K562 (cell line): ENCODE measurements at regions not wholly inside any gene's neighbourhood (a gene's known extent, or its start where the extent isn't known, plus 50 kb on each side); places are given as distances from the start of the nearest gene placed in this dataset.

Source experiments
- BRCA1 ChIP-seq, 2 experiments: fragments of 450-650 bp in 1 of 2; sonication (generic) in 1 of 2; formaldehyde crosslinking in 1 of 2; IDR thresholded peaks; 2 replicates each; pipeline versions ENCODE4 v1.5.0 to v1.6.1; 2017 to 2020; ENCODE audit warnings: mild to moderate bottlenecking in 1 of 2, missing genetic modification reagents in 1 of 2
- NEUROD1 ChIP-seq: fragments of 150-350 bp; IDR thresholded peaks from 2 replicates; pipeline ENCODE4 v1.6.1; 2014; ENCODE audit warnings: borderline replicate concordance, low read length, low read depth; ENCODE audit not compliant: partially characterized antibody
- NR2C2 ChIP-seq, 2 experiments: fragments of 200-800 bp in 1 of 2; sonication (Bioruptor generic) in 1 of 2; sonication (generic) in 1 of 2; formaldehyde crosslinking in 1 of 2; IDR thresholded peaks; 2 replicates each; pipeline versions ENCODE4 v1.6.1 to v1.8.0; 2016 to 2022; ENCODE audit warnings: mild to moderate bottlenecking in 1 of 2, missing compliant biosample characterization in 1 of 2, missing genetic modification characterization in 1 of 2, missing genetic modification reagents in 1 of 2
- POLR2A ChIP-seq: fragments of 450-650 bp; conservative IDR thresholded peaks from 2 replicates; pipeline ENCODE4 v1.6.1; 2016
- POLR2G ChIP-seq: fragments of 200-400 bp; formaldehyde crosslinking; IDR thresholded peaks from 2 replicates; pipeline ENCODE4 v1.6.1; 2017; ENCODE audit warnings: low read depth, mild to moderate bottlenecking, antibody characterized with exemption, low read length, moderate library complexity
- SPI1 ChIP-seq: IDR thresholded peaks from 2 replicates; pipeline ENCODE4 v1.6.1; 2011; ENCODE audit warnings: low read depth, low read length, control low read depth, borderline replicate concordance
- ZNF232 ChIP-seq: sonication (generic); formaldehyde crosslinking; IDR thresholded peaks from 2 replicates; pipeline ENCODE4 v1.8.0; 2022; ENCODE audit warnings: mild to moderate bottlenecking, missing genetic modification reagents
- ZNF24 ChIP-seq: fragments of 450-650 bp; IDR thresholded peaks from 2 replicates; pipeline ENCODE4 v1.6.1; 2016
- ZNF3 ChIP-seq: fragments of 250-450 bp; sonication (Bioruptor Pico); IDR thresholded peaks from 2 replicates; pipeline ENCODE4 v1.5.0; 2021; ENCODE audit warnings: mild to moderate bottlenecking, moderate library complexity

DNA sequence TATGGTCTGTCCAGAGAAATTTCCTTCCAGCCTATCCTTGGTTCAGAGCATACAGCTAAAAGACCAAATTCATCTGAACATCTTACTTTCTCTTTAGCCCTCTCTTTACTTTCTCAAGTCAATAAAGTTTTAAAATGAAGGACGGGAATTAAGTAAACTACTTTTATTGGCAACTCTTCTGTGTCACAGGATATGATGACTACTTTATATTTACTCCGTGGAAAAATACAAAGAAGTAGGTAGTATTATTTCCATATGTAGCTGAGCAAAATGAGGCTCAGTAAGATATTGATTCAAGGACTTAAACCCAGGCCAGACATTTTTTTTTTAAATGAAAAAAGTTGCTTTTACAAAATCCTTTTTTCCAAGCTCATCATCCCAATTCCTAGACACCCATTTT is 151.2 kb upstream of the DPYD start:
- no peak for TF ChIP-seq ZNF24
- TF ChIP-seq POLR2G = no peak
- no peak for TF ChIP-seq POLR2A
- TF ChIP-seq NR2C2 (CRISPR knock-in tag; IDR thresholded peaks at IDR 0.05) = no peak
- TF ChIP-seq NR2C2 (tag; IDR thresholded peaks at IDR 0.05) = no peak
- no peak for TF ChIP-seq BRCA1 (IDR thresholded peaks at IDR 0.05)
- no peak for TF ChIP-seq BRCA1 (CRISPR knock-in tag; IDR thresholded peaks at IDR 0.05)
- TF ChIP-seq ZNF3 (CRISPR knock-in tag) = no peak
- no peak for TF ChIP-seq ZNF232 (CRISPR knock-in tag)
- no peak for TF ChIP-seq SPI1
- TF ChIP-seq NEUROD1 = no peak
